ENCODE measurements at regions not wholly inside any gene's neighbourhood (a gene's known extent, or its start where the extent isn't known, plus 50 kb on each side); places are given as distances from the start of the nearest gene placed in this dataset.
"Not testable (repeated sequence)": the region's sequence is repeated elsewhere in the genome, so short reads cannot be mapped to it uniquely, and the experiment has no call there.

- Histone ChIP-seq H3K36me3 (ENCODE audit: control insufficient read depth in 2 of 2, insufficient read depth in 2 of 2, low read length in 1 of 2) (no peaks in the 10 kb centered on the region), H3K4me3 (ENCODE audit: low read depth in 1 of 2, low read length in 2 of 2) (no peak overlapping the region), H3K27ac (ENCODE audit: low read depth in 2 of 2, low read length in 1 of 2) (no peak overlapping the region), H3K9me3 (ENCODE audit: control insufficient read depth in 2 of 2, insufficient read depth in 1 of 2, low read depth in 1 of 2, low read length in 1 of 2) (no peaks in the 10 kb centered on the region), H3K4me1 (ENCODE audit: control insufficient read depth in 2 of 2, insufficient read depth in 2 of 2, low read length in 1 of 2) (no peaks in the 10 kb centered on the region), H3K27me3 (ENCODE audit: control insufficient read depth in 1 of 2, insufficient read depth in 2 of 2, low read length in 2 of 2) (no peaks in the 10 kb centered on the region)
- 96 to 98% methylated on average over 1 of the region's 1 CpG for WGBS, 2 donors
Observed at GRCh38 chr7:113030489-113030888, 56.1 kb downstream of the GPR85 start.

GRCh38 chr7:113026941-113027340 lies 59.7 kb downstream of the GPR85 start:
- 65 to 70% methylated on average over 1 of the region's 1 CpG for WGBS, 2 donors
- Histone ChIP-seq H3K4me3 (ENCODE audit: low read depth in 1 of 2, low read length in 2 of 2) (no peak overlapping the region), H3K36me3 (ENCODE audit: control insufficient read depth in 2 of 2, insufficient read depth in 2 of 2, low read length in 1 of 2) (no peaks in the 10 kb centered on the region), H3K9me3 (ENCODE audit: control insufficient read depth in 2 of 2, insufficient read depth in 1 of 2, low read depth in 1 of 2, low read length in 1 of 2) (no peaks in the 10 kb centered on the region), H3K27me3 (ENCODE audit: control insufficient read depth in 1 of 2, insufficient read depth in 2 of 2, low read length in 2 of 2) (no peaks in the 10 kb centered on the region), H3K27ac (ENCODE audit: low read depth in 2 of 2, low read length in 1 of 2) (no peak overlapping the region), H3K4me1 (ENCODE audit: control insufficient read depth in 2 of 2, insufficient read depth in 2 of 2, low read length in 1 of 2) (no peaks in the 10 kb centered on the region)

GRCh38 chr7:113017144-113017857 lies 69.3 kb downstream of the GPR85 start:
- not testable (repeated sequence) for H3K27ac ChIP-seq (ENCODE audit: low read depth in 2 of 2, low read length in 1 of 2); H3K4me3 ChIP-seq (ENCODE audit: low read depth in 1 of 2, low read length in 2 of 2); H3K27me3 ChIP-seq (ENCODE audit: control insufficient read depth in 1 of 2, insufficient read depth in 2 of 2, low read length in 2 of 2); H3K36me3 ChIP-seq (ENCODE audit: control insufficient read depth in 2 of 2, insufficient read depth in 2 of 2, low read length in 1 of 2); H3K9me3 ChIP-seq (ENCODE audit: control insufficient read depth in 2 of 2, insufficient read depth in 1 of 2, low read depth in 1 of 2, low read length in 1 of 2); H3K4me1 ChIP-seq (ENCODE audit: control insufficient read depth in 2 of 2, insufficient read depth in 2 of 2, low read length in 1 of 2)
- WGBS, 2 donors: 94 to 97% methylated on average over 33 to 43 of the region's 43 CpGs

GRCh38 chr7:113015034-113015645 lies 71.5 kb downstream of the GPR85 start:
- peaks cover 0 to 3% of the 10 kb centered on the region in 2 donors for H3K4me1 ChIP-seq (ENCODE audit: control insufficient read depth in 2 of 2, insufficient read depth in 2 of 2, low read length in 1 of 2)
- H3K27ac ChIP-seq (ENCODE audit: low read depth in 2 of 2, low read length in 1 of 2): no peak overlapping the region
- H3K9me3 ChIP-seq (ENCODE audit: control insufficient read depth in 2 of 2, insufficient read depth in 1 of 2, low read depth in 1 of 2, low read length in 1 of 2): no peaks in the 10 kb centered on the region
- H3K36me3 ChIP-seq (ENCODE audit: control insufficient read depth in 2 of 2, insufficient read depth in 2 of 2, low read length in 1 of 2): no peaks in the 10 kb centered on the region
- H3K4me3 ChIP-seq (ENCODE audit: low read depth in 1 of 2, low read length in 2 of 2): no peak overlapping the region
- 30 to 32% methylated on average over 2 of the region's 2 CpGs for WGBS, 2 donors
- H3K27me3 ChIP-seq (ENCODE audit: control insufficient read depth in 1 of 2, insufficient read depth in 2 of 2, low read length in 2 of 2): no peaks in the 10 kb centered on the region

GRCh38 chr7:113013761-113014449 lies 72.7 kb downstream of the GPR85 start:
- peak overlapping the region in 1 of 2 donors; percentile 31 for H3K27ac ChIP-seq (ENCODE audit: low read depth in 2 of 2, low read length in 1 of 2)
- no peaks in the 10 kb centered on the region for H3K27me3 ChIP-seq (ENCODE audit: control insufficient read depth in 1 of 2, insufficient read depth in 2 of 2, low read length in 2 of 2)
- no peak overlapping the region for H3K4me3 ChIP-seq (ENCODE audit: low read depth in 1 of 2, low read length in 2 of 2)
- H3K9me3 ChIP-seq (ENCODE audit: control insufficient read depth in 2 of 2, insufficient read depth in 1 of 2, low read depth in 1 of 2, low read length in 1 of 2): no peaks in the 10 kb centered on the region
- no peaks in the 10 kb centered on the region for H3K36me3 ChIP-seq (ENCODE audit: control insufficient read depth in 2 of 2, insufficient read depth in 2 of 2, low read length in 1 of 2)
- H3K4me1 ChIP-seq (ENCODE audit: control insufficient read depth in 2 of 2, insufficient read depth in 2 of 2, low read length in 1 of 2): peaks cover 0 to 3% of the 10 kb centered on the region in 2 donors

- H3K27ac ChIP-seq (ENCODE audit: low read depth in 2 of 2, low read length in 1 of 2); H3K4me1 ChIP-seq (ENCODE audit: control insufficient read depth in 2 of 2, insufficient read depth in 2 of 2, low read length in 1 of 2); H3K27me3 ChIP-seq (ENCODE audit: control insufficient read depth in 1 of 2, insufficient read depth in 2 of 2, low read length in 2 of 2); H3K9me3 ChIP-seq (ENCODE audit: control insufficient read depth in 2 of 2, insufficient read depth in 1 of 2, low read depth in 1 of 2, low read length in 1 of 2); H3K4me3 ChIP-seq (ENCODE audit: low read depth in 1 of 2, low read length in 2 of 2); H3K36me3 ChIP-seq (ENCODE audit: control insufficient read depth in 2 of 2, insufficient read depth in 2 of 2, low read length in 1 of 2): not testable (repeated sequence)
- 86 to 90% methylated on average over 1 of the region's 1 CpG for WGBS, 2 donors
Observed at GRCh38 chr7:113012862-113013261, 73.8 kb downstream of the GPR85 start.

GRCh38 chr7:113010377-113010776 lies 76.2 kb downstream of the GPR85 start:
- H3K9me3 ChIP-seq (ENCODE audit: control insufficient read depth in 2 of 2, insufficient read depth in 1 of 2, low read depth in 1 of 2, low read length in 1 of 2): no peaks in the 10 kb centered on the region
- H3K36me3 ChIP-seq (ENCODE audit: control insufficient read depth in 2 of 2, insufficient read depth in 2 of 2, low read length in 1 of 2): no peaks in the 10 kb centered on the region
- no peak overlapping the region for H3K4me3 ChIP-seq (ENCODE audit: low read depth in 1 of 2, low read length in 2 of 2)
- no peak overlapping the region for H3K27ac ChIP-seq (ENCODE audit: low read depth in 2 of 2, low read length in 1 of 2)
- no peaks in the 10 kb centered on the region for H3K27me3 ChIP-seq (ENCODE audit: control insufficient read depth in 1 of 2, insufficient read depth in 2 of 2, low read length in 2 of 2)
- H3K4me1 ChIP-seq (ENCODE audit: control insufficient read depth in 2 of 2, insufficient read depth in 2 of 2, low read length in 1 of 2): peaks cover 0 to 3% of the 10 kb centered on the region in 2 donors

GRCh38 chr7:113008755-113009154 lies 77.9 kb downstream of the GPR85 start:
- H3K36me3 ChIP-seq (ENCODE audit: control insufficient read depth in 2 of 2, insufficient read depth in 2 of 2, low read length in 1 of 2): no peaks in the 10 kb centered on the region
- WGBS, 2 donors: 90 to 92% methylated on average over 5 of the region's 5 CpGs
- H3K27me3 ChIP-seq (ENCODE audit: control insufficient read depth in 1 of 2, insufficient read depth in 2 of 2, low read length in 2 of 2): no peaks in the 10 kb centered on the region
- H3K9me3 ChIP-seq (ENCODE audit: control insufficient read depth in 2 of 2, insufficient read depth in 1 of 2, low read depth in 1 of 2, low read length in 1 of 2): no peaks in the 10 kb centered on the region
- H3K4me3 ChIP-seq (ENCODE audit: low read depth in 1 of 2, low read length in 2 of 2): no peak overlapping the region
- no peak overlapping the region for H3K27ac ChIP-seq (ENCODE audit: low read depth in 2 of 2, low read length in 1 of 2)
- H3K4me1 ChIP-seq (ENCODE audit: control insufficient read depth in 2 of 2, insufficient read depth in 2 of 2, low read length in 1 of 2): no peaks in the 10 kb centered on the region

- no peaks in the 10 kb centered on the region for H3K27me3 ChIP-seq (ENCODE audit: control insufficient read depth in 1 of 2, insufficient read depth in 2 of 2, low read length in 2 of 2)
- no peak overlapping the region for H3K27ac ChIP-seq (ENCODE audit: low read depth in 2 of 2, low read length in 1 of 2)
- no peak overlapping the region for H3K4me3 ChIP-seq (ENCODE audit: low read depth in 1 of 2, low read length in 2 of 2)
- 69 to 75% methylated on average over 4 of the region's 4 CpGs for WGBS, 2 donors
- no peaks in the 10 kb centered on the region for H3K9me3 ChIP-seq (ENCODE audit: control insufficient read depth in 2 of 2, insufficient read depth in 1 of 2, low read depth in 1 of 2, low read length in 1 of 2)
- no peaks in the 10 kb centered on the region for H3K36me3 ChIP-seq (ENCODE audit: control insufficient read depth in 2 of 2, insufficient read depth in 2 of 2, low read length in 1 of 2)
- H3K4me1 ChIP-seq (ENCODE audit: control insufficient read depth in 2 of 2, insufficient read depth in 2 of 2, low read length in 1 of 2): no peaks in the 10 kb centered on the region
Observed at GRCh38 chr7:113004726-113005454, 81.7 kb downstream of the GPR85 start.
